KMS-11 (cell line): ENCODE measurements at regions not wholly inside any gene's neighbourhood (a gene's known extent, or its start where the extent isn't known, plus 50 kb on each side); places are given as distances from the start of the nearest gene placed in this dataset.

Experiments
- H2AFZ ChIP-seq: fragments of 200-600 bp; sonication (generic); 2 replicates; pipeline ENCODE4 v1.6.1; 2016; ENCODE audit warnings: antibody characterized with exemption, mixed run types, low read depth
- H3K27ac ChIP-seq: fragments of 200-600 bp; sonication (generic); 2 replicates; pipeline ENCODE4 v1.6.1; 2016; ENCODE audit warnings: mild to moderate bottlenecking, mixed run types
- H3K27me3 ChIP-seq: fragments of 200-600 bp; sonication (generic); 2 replicates; pipeline ENCODE4 v1.6.1; 2017; ENCODE audit warnings: mild to moderate bottlenecking, low read depth, mixed run types, moderate library complexity; ENCODE audit not compliant: insufficient read depth
- H3K36me3 ChIP-seq: fragments of 200-600 bp; sonication (generic); 2 replicates; pipeline ENCODE4 v1.6.1; 2017; ENCODE audit warnings: mild to moderate bottlenecking, mixed run types; ENCODE audit not compliant: insufficient read depth
- H3K4me1 ChIP-seq: fragments of 200-600 bp; sonication (generic); 2 replicates; pipeline ENCODE4 v1.6.1; 2016; ENCODE audit warnings: mild to moderate bottlenecking, low read depth, mixed run types; ENCODE audit not compliant: poor library complexity, severe bottlenecking
- H3K4me2 ChIP-seq: fragments of 200-600 bp; sonication (generic); 2 replicates; pipeline ENCODE4 v1.7.0; 2016; ENCODE audit warnings: mild to moderate bottlenecking, mixed run types
- H3K4me3 ChIP-seq: fragments of 200-600 bp; sonication (generic); IDR thresholded peaks from 2 replicates; pipeline ENCODE4 v1.6.1; 2017; ENCODE audit warnings: low read depth, low read length, mixed read lengths; ENCODE audit not compliant: insufficient read depth
- H3K79me2 ChIP-seq: fragments of 200-600 bp; sonication (generic); 2 replicates; pipeline ENCODE4 v1.6.1; 2016; ENCODE audit warnings: low read depth, mixed run types; ENCODE audit not compliant: insufficient read depth
- H3K9ac ChIP-seq: fragments of 200-600 bp; sonication (generic); 2 replicates; pipeline ENCODE4 v1.6.1; 2016; ENCODE audit warnings: mild to moderate bottlenecking, mixed run types
- H4K20me1 ChIP-seq: fragments of 200-600 bp; sonication (generic); 2 replicates; pipeline ENCODE4 v1.6.1; 2016; ENCODE audit warnings: mild to moderate bottlenecking, mixed run types; ENCODE audit not compliant: insufficient read depth
- TF ChIP-seq, protein P1 (sequence below): fragments of 200-600 bp; sonication (generic); conservative IDR thresholded peaks from 2 replicates; pipeline ENCODE4 v1.6.1; 2017; ENCODE audit warnings: low read depth, mild to moderate bottlenecking, antibody characterized with exemption, low read length, moderate library complexity, mixed read lengths

DNA sequence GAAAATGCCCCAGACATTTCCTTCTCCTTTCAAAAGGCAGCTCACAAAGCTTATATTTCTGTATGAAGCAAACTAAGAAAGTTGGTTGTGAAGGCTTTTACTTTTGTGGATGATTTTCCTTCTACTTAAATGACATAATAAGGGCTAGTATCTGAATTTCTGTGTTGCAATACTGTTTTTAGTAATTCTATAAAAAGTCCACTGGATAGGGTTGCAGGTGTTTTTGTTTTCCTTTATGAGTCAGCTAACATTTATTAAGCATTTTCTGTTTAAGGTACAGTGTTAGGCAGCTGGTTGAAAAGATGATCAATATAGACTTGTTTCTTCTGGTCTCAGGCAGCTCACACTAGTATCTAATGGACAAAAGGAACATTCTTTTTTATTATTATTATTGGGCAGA lies 722.2 kb downstream of the RWDD3 start:
- Histone ChIP-seq H3K36me3 (no peaks in the 10 kb centered on the region), H2AFZ (no peak overlapping the region), H3K27ac (no peak overlapping the region), H3K4me2 (no peak overlapping the region), H3K79me2 (no peaks in the 10 kb centered on the region), H3K4me1 (no peaks in the 10 kb centered on the region), H3K27me3 (no peaks in the 10 kb centered on the region), H4K20me1 (no peaks in the 10 kb centered on the region), H3K9ac (no peak overlapping the region), H3K4me3 (no peak overlapping the region)
- TF ChIP-seq, protein P1, sequence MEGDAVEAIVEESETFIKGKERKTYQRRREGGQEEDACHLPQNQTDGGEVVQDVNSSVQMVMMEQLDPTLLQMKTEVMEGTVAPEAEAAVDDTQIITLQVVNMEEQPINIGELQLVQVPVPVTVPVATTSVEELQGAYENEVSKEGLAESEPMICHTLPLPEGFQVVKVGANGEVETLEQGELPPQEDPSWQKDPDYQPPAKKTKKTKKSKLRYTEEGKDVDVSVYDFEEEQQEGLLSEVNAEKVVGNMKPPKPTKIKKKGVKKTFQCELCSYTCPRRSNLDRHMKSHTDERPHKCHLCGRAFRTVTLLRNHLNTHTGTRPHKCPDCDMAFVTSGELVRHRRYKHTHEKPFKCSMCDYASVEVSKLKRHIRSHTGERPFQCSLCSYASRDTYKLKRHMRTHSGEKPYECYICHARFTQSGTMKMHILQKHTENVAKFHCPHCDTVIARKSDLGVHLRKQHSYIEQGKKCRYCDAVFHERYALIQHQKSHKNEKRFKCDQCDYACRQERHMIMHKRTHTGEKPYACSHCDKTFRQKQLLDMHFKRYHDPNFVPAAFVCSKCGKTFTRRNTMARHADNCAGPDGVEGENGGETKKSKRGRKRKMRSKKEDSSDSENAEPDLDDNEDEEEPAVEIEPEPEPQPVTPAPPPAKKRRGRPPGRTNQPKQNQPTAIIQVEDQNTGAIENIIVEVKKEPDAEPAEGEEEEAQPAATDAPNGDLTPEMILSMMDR, result no peak

DNA sequence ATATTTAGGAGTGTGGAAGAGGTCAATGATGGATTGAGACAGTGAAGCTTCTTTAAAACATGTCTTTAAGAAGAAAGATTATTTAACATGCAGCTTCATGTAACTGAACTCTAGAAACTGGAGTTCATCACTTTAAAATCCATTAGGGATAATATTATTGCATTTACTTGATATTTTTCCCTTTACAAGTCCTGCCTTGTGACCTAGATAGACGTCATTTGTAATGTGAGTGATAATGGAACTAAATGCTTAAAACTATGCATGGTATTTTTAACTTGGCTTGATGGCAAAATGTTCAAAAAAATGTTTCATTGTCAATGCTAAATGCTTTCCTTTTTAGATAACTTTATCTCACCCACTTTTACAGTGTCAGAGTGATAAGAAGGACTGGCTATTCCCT lies 723.7 kb downstream of the RWDD3 start:
- no peak overlapping the region for H3K9ac ChIP-seq
- no peak overlapping the region for H3K27ac ChIP-seq
- H3K4me1 ChIP-seq, result no peaks in the 10 kb centered on the region
- H3K36me3 ChIP-seq, result no peaks in the 10 kb centered on the region
- H2AFZ ChIP-seq, result no peak overlapping the region
- no peak overlapping the region for H3K4me2 ChIP-seq
- no peak overlapping the region for H3K4me3 ChIP-seq
- H3K79me2 ChIP-seq, result no peaks in the 10 kb centered on the region
- no peaks in the 10 kb centered on the region for H4K20me1 ChIP-seq
- TF ChIP-seq, protein P1, result no peak
- H3K27me3 ChIP-seq, result no peaks in the 10 kb centered on the region

DNA sequence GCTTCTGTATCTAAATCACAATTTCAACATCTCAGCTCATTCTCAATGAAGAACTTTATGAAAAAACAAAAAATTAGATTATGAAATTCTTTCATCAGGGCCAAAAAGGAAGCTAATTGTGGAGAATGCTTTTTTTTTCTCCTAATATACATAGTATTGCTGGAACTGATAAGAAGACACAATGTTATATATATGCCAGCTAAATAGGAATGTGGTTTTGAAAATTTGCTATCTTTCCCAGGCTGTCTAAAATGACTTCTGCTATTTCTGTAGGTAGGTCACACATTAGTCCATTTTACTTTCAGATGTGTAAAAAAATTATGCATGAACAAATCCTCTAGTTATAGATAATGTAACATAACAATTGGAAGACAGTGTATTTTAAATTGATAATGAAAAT lies 732.9 kb downstream of the RWDD3 start:
- no peak overlapping the region for H3K9ac ChIP-seq
- no peaks in the 10 kb centered on the region for H3K79me2 ChIP-seq
- TF ChIP-seq, protein P1, result no peak
- no peaks in the 10 kb centered on the region for H4K20me1 ChIP-seq
- no peaks in the 10 kb centered on the region for H3K4me1 ChIP-seq
- H3K27me3 ChIP-seq, result no peaks in the 10 kb centered on the region
- no peak overlapping the region for H3K4me3 ChIP-seq
- no peak overlapping the region for H3K4me2 ChIP-seq
- no peak overlapping the region for H3K27ac ChIP-seq
- H3K36me3 ChIP-seq, result no peaks in the 10 kb centered on the region
- H2AFZ ChIP-seq, result no peak overlapping the region

DNA sequence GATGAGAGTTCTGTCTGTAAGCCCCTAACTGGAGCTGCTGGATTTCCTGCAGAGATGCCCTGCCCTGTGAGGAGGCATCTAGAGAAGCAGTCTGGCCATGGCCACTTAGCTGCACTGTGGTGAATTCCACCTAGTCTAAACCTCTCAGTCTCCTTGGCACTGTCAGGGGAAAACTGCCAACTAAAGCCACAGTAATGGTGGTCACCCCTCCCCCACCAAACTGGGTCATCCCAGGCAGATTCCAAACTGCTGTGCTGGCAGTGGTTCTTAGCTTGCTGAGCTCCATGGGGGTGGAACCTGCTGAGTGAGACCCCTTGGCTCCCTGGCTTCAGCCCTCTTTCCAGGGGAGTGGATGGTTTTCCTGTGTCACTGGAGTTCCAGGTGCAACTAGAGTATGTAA lies 740.6 kb downstream of the RWDD3 start:
- no peaks in the 10 kb centered on the region for H3K27me3 ChIP-seq
- no peaks in the 10 kb centered on the region for H3K4me1 ChIP-seq
- TF ChIP-seq, protein P1, result no peak
- H3K27ac ChIP-seq, result no peak overlapping the region
- H4K20me1 ChIP-seq, result no peaks in the 10 kb centered on the region
- no peaks in the 10 kb centered on the region for H3K36me3 ChIP-seq
- H3K79me2 ChIP-seq, result no peaks in the 10 kb centered on the region
- H2AFZ ChIP-seq, result no peak overlapping the region
- H3K9ac ChIP-seq, result no peak overlapping the region
- H3K4me2 ChIP-seq, result no peak overlapping the region
- H3K4me3 ChIP-seq, result no peak overlapping the region

DNA sequence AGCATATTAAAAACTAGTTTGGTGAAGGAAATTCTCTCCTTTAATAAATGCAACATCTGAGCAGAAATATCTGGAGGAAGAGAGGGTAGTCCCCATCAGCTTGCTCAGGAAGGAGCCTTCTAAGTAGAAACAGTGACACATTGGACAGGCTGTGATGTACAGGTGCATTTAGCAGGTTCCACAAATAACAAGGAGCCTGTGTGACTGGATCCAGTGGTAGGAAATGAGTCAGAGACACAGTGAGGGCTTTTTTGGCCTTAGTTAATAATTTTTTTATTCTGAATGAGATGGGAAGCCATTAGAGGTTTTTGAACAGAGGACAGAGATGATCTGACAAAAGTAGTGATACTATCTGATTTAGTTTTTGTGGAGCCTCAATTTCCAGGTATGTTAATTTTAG lies 738.9 kb upstream of the PTBP2 start:
- H3K36me3 ChIP-seq, result no peaks in the 10 kb centered on the region
- H3K4me3 ChIP-seq, result no peak overlapping the region
- no peak overlapping the region for H2AFZ ChIP-seq
- H3K27ac ChIP-seq, result no peak overlapping the region
- no peak overlapping the region for H3K9ac ChIP-seq
- no peak overlapping the region for H3K4me2 ChIP-seq
- no peaks in the 10 kb centered on the region for H3K4me1 ChIP-seq
- no peaks in the 10 kb centered on the region for H3K27me3 ChIP-seq
- no peaks in the 10 kb centered on the region for H3K79me2 ChIP-seq
- no peaks in the 10 kb centered on the region for H4K20me1 ChIP-seq
- TF ChIP-seq, protein P1, result no peak
